H9 (cell line): ENCODE measurements at regions not wholly inside any gene's neighbourhood (a gene's known extent, or its start where the extent isn't known, plus 50 kb on each side); places are given as distances from the start of the nearest gene placed in this dataset.

Experiments
- DNase-seq: peaks from one replicate; pipeline ENCODE4 v3.0.0-alpha.2; 2017
- H2AFZ ChIP-seq: one replicate; pipeline ENCODE4 v1.6.1; 2013; ENCODE audit warnings: mild to moderate bottlenecking, low read length, control low read depth, moderate library complexity
- H2AK5ac ChIP-seq: 2 replicates; pipeline ENCODE4 v1.6.1; 2013; ENCODE audit warnings: low read length, control low read depth, mixed read lengths; ENCODE audit not compliant: insufficient read length
- H2BK120ac ChIP-seq: one replicate; pipeline ENCODE4 v1.6.1; 2013; ENCODE audit warnings: low read depth, mild to moderate bottlenecking, low read length, control low read depth, inconsistent platforms; ENCODE audit not compliant: poor library complexity, severe bottlenecking
- H2BK12ac ChIP-seq: 2 replicates; pipeline ENCODE4 v1.6.1; 2013; ENCODE audit warnings: low read length, control low read depth, mixed read lengths, low read depth; ENCODE audit not compliant: insufficient read length
- H2BK15ac ChIP-seq: 2 replicates; pipeline ENCODE4 v1.6.1; 2013; ENCODE audit warnings: low read depth, low read length, control low read depth
- H2BK20ac ChIP-seq: one replicate; pipeline ENCODE4 v1.6.1; 2013; ENCODE audit warnings: low read depth, mild to moderate bottlenecking, low read length, control low read depth, inconsistent platforms; ENCODE audit not compliant: poor library complexity, severe bottlenecking
- H2BK5ac ChIP-seq: 2 replicates; pipeline ENCODE4 v1.6.1; 2013; ENCODE audit warnings: low read length, control low read depth, mixed read lengths; ENCODE audit not compliant: insufficient read length
- H3K14ac ChIP-seq: 2 replicates; pipeline ENCODE4 v1.6.1; 2013; ENCODE audit warnings: low read length, control low read depth; ENCODE audit not compliant: insufficient read depth
- H3K18ac ChIP-seq: 2 replicates; pipeline ENCODE4 v1.6.1; 2013; ENCODE audit warnings: low read depth, mild to moderate bottlenecking, mixed read lengths, low read length, control low read depth; ENCODE audit not compliant: insufficient read length
- H3K23ac ChIP-seq: 2 replicates; pipeline ENCODE4 v1.6.1; 2013; ENCODE audit warnings: low read length, control low read depth, mixed read lengths, low read depth; ENCODE audit not compliant: insufficient read length
- H3K23me2 ChIP-seq: 2 replicates; pipeline ENCODE4 v1.6.1; 2013; ENCODE audit warnings: low read depth, mild to moderate bottlenecking, mixed read lengths, low read length, control low read depth; ENCODE audit not compliant: insufficient read length, poor library complexity, severe bottlenecking
- H3K27ac ChIP-seq: 2 replicates; pipeline ENCODE4 v1.5.1; 2013; ENCODE audit warnings: low read length, control low read depth, mixed read lengths, low read depth; ENCODE audit not compliant: insufficient read length
- H3K27me3 ChIP-seq: 2 replicates; pipeline ENCODE4 v1.6.1; 2013; ENCODE audit warnings: low read length, control low read depth, inconsistent platforms; ENCODE audit not compliant: insufficient read depth
- H3K4ac ChIP-seq: 2 replicates; pipeline ENCODE4 v1.6.1; 2013; ENCODE audit warnings: low read depth, mild to moderate bottlenecking, control low read depth, inconsistent platforms, low read length, moderate library complexity
- H3K4me1 ChIP-seq: 2 replicates; pipeline ENCODE4 v1.6.1; 2013; ENCODE audit warnings: low read length, control low read depth, inconsistent platforms; ENCODE audit not compliant: insufficient read depth
- H3K4me2 ChIP-seq: 2 replicates; pipeline ENCODE4 v1.6.1; 2013; ENCODE audit warnings: low read length, control low read depth, mixed read lengths; ENCODE audit not compliant: insufficient read length, insufficient read depth
- H3K56ac ChIP-seq: 2 replicates; pipeline ENCODE4 v1.6.1; 2013; ENCODE audit warnings: low read depth, mild to moderate bottlenecking, mixed read lengths, low read length, control low read depth; ENCODE audit not compliant: insufficient read length
- H3K79me1 ChIP-seq: 2 replicates; pipeline ENCODE4 v1.6.1; 2013; ENCODE audit warnings: low read depth, mild to moderate bottlenecking, moderate library complexity, low read length, control low read depth, inconsistent platforms; ENCODE audit not compliant: insufficient read depth, poor library complexity, severe bottlenecking
- H3K79me2 ChIP-seq: 2 replicates; pipeline ENCODE4 v1.6.1; 2013; ENCODE audit warnings: low read length, control low read depth, inconsistent platforms; ENCODE audit not compliant: insufficient read depth
- H3K9ac ChIP-seq: 2 replicates; pipeline ENCODE4 v1.6.1; 2013; ENCODE audit warnings: low read length, control low read depth, mixed read lengths; ENCODE audit not compliant: insufficient read length; ENCODE audit errors: extremely low read depth
- H3K9me3 ChIP-seq: one replicate; pipeline ENCODE4 v1.6.1; 2013; ENCODE audit warnings: low read depth, low read length, inconsistent platforms; ENCODE audit not compliant: control insufficient read depth
- H3T11ph ChIP-seq: one replicate; pipeline ENCODE4 v1.6.1; 2013; ENCODE audit warnings: mild to moderate bottlenecking, low read length, control low read depth, inconsistent platforms
- H4K20me1 ChIP-seq: one replicate; pipeline ENCODE4 v1.6.1; 2013; ENCODE audit not compliant: control insufficient read depth, insufficient read length, insufficient read depth
- H4K5ac ChIP-seq: 2 replicates; pipeline ENCODE4 v1.6.1; 2013; ENCODE audit warnings: low read depth, mild to moderate bottlenecking, mixed read lengths, low read length, control low read depth; ENCODE audit not compliant: insufficient read length
- H4K8ac ChIP-seq: replicated peaks from 2 replicates; pipeline ENCODE4 v1.6.1; 2013; ENCODE audit warnings: low read length, control low read depth, mixed read lengths, low read depth; ENCODE audit not compliant: insufficient read length
- H4K91ac ChIP-seq: 2 replicates; pipeline ENCODE4 v1.6.1; 2013; ENCODE audit warnings: low read depth, mild to moderate bottlenecking, moderate library complexity, mixed read lengths, low read length, control low read depth; ENCODE audit not compliant: insufficient read length
- H3K27ac Mint-ChIP-seq, 3 experiments: 2 replicates in 2 of 3; 3 replicates in 1 of 3; pipeline ENCODE4 v1.8.0; 2020 to 2021; ENCODE audit warnings: mixed read lengths in 3 of 3, mild to moderate bottlenecking in 1 of 3, moderate library complexity in 1 of 3
- H3K27me3 Mint-ChIP-seq: 2 replicates; pipeline ENCODE4 v1.8.0; 2021; ENCODE audit warnings: low read depth, mild to moderate bottlenecking, moderate library complexity, mixed read lengths
- H3K36me3 Mint-ChIP-seq, 3 experiments: 2 replicates in 2 of 3; 3 replicates in 1 of 3; pipeline ENCODE4 v1.8.0; 2020 to 2021; ENCODE audit warnings: low read depth in 3 of 3, mixed read lengths in 3 of 3; ENCODE audit not compliant: insufficient read depth in 1 of 3
- H3K4me1 Mint-ChIP-seq, 2 experiments: 2 replicates each; pipeline ENCODE4 v1.8.0; 2020; ENCODE audit warnings: mixed read lengths in 2 of 2
- H3K4me3 Mint-ChIP-seq, 2 experiments: 2 replicates in 1 of 2; 3 replicates in 1 of 2; pipeline ENCODE4 v1.8.0; 2020 to 2021; ENCODE audit warnings: mild to moderate bottlenecking in 2 of 2, mixed read lengths in 2 of 2, moderate library complexity in 1 of 2
- H3K9me3 Mint-ChIP-seq, 2 experiments: 2 replicates in 1 of 2; 3 replicates in 1 of 2; pipeline ENCODE4 v1.8.0; 2020; ENCODE audit warnings: mild to moderate bottlenecking in 2 of 2, mixed read lengths in 2 of 2, moderate library complexity in 1 of 2
- CTCF ChIP-seq: fragments of 200-600 bp; sonication (generic); conservative IDR thresholded peaks from 3 replicates; pipeline ENCODE4 v1.8.0; 2021; ENCODE audit warnings: antibody characterized with exemption, mild to moderate bottlenecking
- WGBS: extraction: QIAGEN DNeasy Blood & Tissue Kit; methylation state at CpG from one replicate; pipeline ENCODE4 v1.1.7; 2013; ENCODE audit warnings: missing lambda C conversion rate, low lambda C conversion rate, mixed read lengths; ENCODE audit not compliant: insufficient read length; ENCODE audit errors: extremely low coverage; 5-methylcytosine and 5-hydroxymethylcytosine counted together

GRCh38 chr16:58913456-58913855 is 179.3 kb upstream of the GOT2 start:
- H2AK5ac ChIP-seq = no peak overlapping the region
- no peaks in the 10 kb centered on the region for H4K20me1 ChIP-seq
- no peak overlapping the region for H4K8ac ChIP-seq
- Mint-ChIP-seq H3K27me3 (no peaks in the 10 kb centered on the region), H3K4me1 (peaks cover 0 to 8% of the 10 kb centered on the region in 2 experiments; a peak in 3 of 4 replicates), H3K4me3 (no peak overlapping the region), H3K27ac (peak overlapping the region in 1 of 3 experiments; percentile 44; a peak in 1 of 7 replicates), H3K9me3 (peaks cover 9 to 25% of the 10 kb centered on the region in 2 experiments), H3K36me3 (peaks cover 5 to 9% (median 6%) of the 10 kb centered on the region in 3 experiments; a peak in 4 of 7 replicates)
- no peaks in the 10 kb centered on the region for H3K9me3 ChIP-seq
- H3K4me2 ChIP-seq = no peak overlapping the region
- no peak overlapping the region for H3T11ph ChIP-seq
- no CpG with 5 or more reads among the region's 4 CpGs for WGBS
- DNase-seq = no peak
- no peak overlapping the region for H2BK20ac ChIP-seq
- no peak overlapping the region for H3K4ac ChIP-seq
- H3K27me3 ChIP-seq = no peaks in the 10 kb centered on the region
- H2BK120ac ChIP-seq = no peak overlapping the region
- H4K91ac ChIP-seq = no peak overlapping the region
- TF ChIP-seq CTCF = no peak
- H2BK5ac ChIP-seq = no peak overlapping the region
- H2BK15ac ChIP-seq = no peak overlapping the region
- no peak overlapping the region for H3K18ac ChIP-seq
- no peak overlapping the region for H3K14ac ChIP-seq
- no peaks in the 10 kb centered on the region for H3K4me1 ChIP-seq
- no peak overlapping the region for H3K56ac ChIP-seq
- H2AFZ ChIP-seq = no peak overlapping the region
- no peaks in the 10 kb centered on the region for H3K79me2 ChIP-seq
- H3K27ac ChIP-seq = no peak overlapping the region
- no peaks in the 10 kb centered on the region for H3K23me2 ChIP-seq
- no peak overlapping the region for H2BK12ac ChIP-seq
- no peak overlapping the region for H3K23ac ChIP-seq
- H3K9ac ChIP-seq = no peak overlapping the region
- H3K79me1 ChIP-seq = no peaks in the 10 kb centered on the region
- H4K5ac ChIP-seq = no peak overlapping the region
